Sigmoid colon (tissue), 3 donors: ENCODE measurements at regions not wholly inside any gene's neighbourhood (a gene's known extent, or its start where the extent isn't known, plus 50 kb on each side); places are given as distances from the start of the nearest gene placed in this dataset.

Experiments used
- CTCF ChIP-seq, 4 experiments: fragments of 450-650 bp in 3 of 4; fragments of 200-600 bp in 1 of 4; IDR thresholded peaks; one replicate each; pipeline ENCODE4 v1.5.1; 2016 to 2019; ENCODE audit warnings: antibody characterized with exemption in 4 of 4, mild to moderate bottlenecking in 3 of 4, moderate library complexity in 2 of 4
- POLR2A ChIP-seq, 2 donors: fragments of 450-650 bp; IDR thresholded peaks; one replicate each; pipeline ENCODE4 v1.6.1; 2016; ENCODE audit warnings: antibody characterized with exemption in 2 of 2, mild to moderate bottlenecking in 2 of 2, moderate library complexity in 2 of 2

- TF ChIP-seq CTCF (IDR thresholded peaks at IDR 0.05) (no peak), POLR2A (IDR thresholded peaks at IDR 0.05) (no peak)
Observed at GRCh38 chr22:25282346-25282670, 62.9 kb downstream of the CRYBB2 start.
